WERI-Rb-1 (cell line): ENCODE measurements at regions not wholly inside any gene's neighbourhood (a gene's known extent, or its start where the extent isn't known, plus 50 kb on each side); places are given as distances from the start of the nearest gene placed in this dataset.
"Not testable (repeated sequence)": the region's sequence is repeated elsewhere in the genome, so short reads cannot be mapped to it uniquely, and the experiment has no call there.

ENCODE experiments used
- DNase-seq: peaks from one replicate; pipeline ENCODE4 v3.0.0-alpha.2; 2020
- H3K27ac ChIP-seq: fragments of 250-450 bp; sonication (Bioruptor Pico); 2 replicates; pipeline ENCODE4 v1.5.1; 2020; ENCODE audit warnings: mild to moderate bottlenecking, moderate library complexity
- H3K27me3 ChIP-seq: fragments of 250-450 bp; sonication (Bioruptor Pico); 2 replicates; pipeline ENCODE4 v1.5.1; 2021; ENCODE audit warnings: mild to moderate bottlenecking, low read depth, moderate library complexity; ENCODE audit not compliant: insufficient read depth, severe bottlenecking
- H3K36me3 ChIP-seq: fragments of 250-450 bp; sonication (Bioruptor Pico); 2 replicates; pipeline ENCODE4 v1.5.1; 2020; ENCODE audit warnings: mild to moderate bottlenecking, moderate library complexity
- H3K4me3 ChIP-seq: 2 replicates; pipeline ENCODE4 v1.5.1; 2011; ENCODE audit warnings: low read depth, mild to moderate bottlenecking, control low read depth, low read length
- H3K9me3 ChIP-seq: fragments of 250-450 bp; sonication (Bioruptor Pico); 2 replicates; pipeline ENCODE4 v1.5.1; 2021; ENCODE audit warnings: mild to moderate bottlenecking, moderate library complexity; ENCODE audit not compliant: severe bottlenecking
- TF ChIP-seq, protein P1 (sequence below): IDR thresholded peaks from 2 replicates; pipeline ENCODE4 v1.5.1; 2011; ENCODE audit warnings: low read depth, mild to moderate bottlenecking, control low read depth, inconsistent platforms, low read length

DNA sequence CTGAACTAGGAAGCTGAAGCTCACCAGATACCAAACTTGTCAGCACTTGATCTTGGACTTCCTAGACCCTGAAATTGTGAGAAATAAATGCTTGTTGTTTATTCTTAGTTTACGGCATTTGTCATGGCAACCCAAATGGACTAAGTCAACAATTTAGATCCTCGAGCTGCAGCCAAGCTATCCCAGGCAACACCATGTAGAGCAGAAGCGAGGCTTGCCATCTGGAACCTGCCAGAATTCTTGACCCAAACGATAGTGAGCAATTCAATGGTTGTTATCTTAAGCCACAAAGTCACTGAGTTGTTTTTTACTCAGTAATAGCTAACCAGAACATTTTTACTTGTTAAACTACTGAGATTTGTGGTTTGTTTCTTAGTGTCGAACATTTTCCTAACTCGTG lies 458.5 kb upstream of the FLRT2 start:
- H3K27ac ChIP-seq = no peak overlapping the region
- H3K36me3 ChIP-seq = no peaks in the 10 kb centered on the region
- TF ChIP-seq, protein P1, sequence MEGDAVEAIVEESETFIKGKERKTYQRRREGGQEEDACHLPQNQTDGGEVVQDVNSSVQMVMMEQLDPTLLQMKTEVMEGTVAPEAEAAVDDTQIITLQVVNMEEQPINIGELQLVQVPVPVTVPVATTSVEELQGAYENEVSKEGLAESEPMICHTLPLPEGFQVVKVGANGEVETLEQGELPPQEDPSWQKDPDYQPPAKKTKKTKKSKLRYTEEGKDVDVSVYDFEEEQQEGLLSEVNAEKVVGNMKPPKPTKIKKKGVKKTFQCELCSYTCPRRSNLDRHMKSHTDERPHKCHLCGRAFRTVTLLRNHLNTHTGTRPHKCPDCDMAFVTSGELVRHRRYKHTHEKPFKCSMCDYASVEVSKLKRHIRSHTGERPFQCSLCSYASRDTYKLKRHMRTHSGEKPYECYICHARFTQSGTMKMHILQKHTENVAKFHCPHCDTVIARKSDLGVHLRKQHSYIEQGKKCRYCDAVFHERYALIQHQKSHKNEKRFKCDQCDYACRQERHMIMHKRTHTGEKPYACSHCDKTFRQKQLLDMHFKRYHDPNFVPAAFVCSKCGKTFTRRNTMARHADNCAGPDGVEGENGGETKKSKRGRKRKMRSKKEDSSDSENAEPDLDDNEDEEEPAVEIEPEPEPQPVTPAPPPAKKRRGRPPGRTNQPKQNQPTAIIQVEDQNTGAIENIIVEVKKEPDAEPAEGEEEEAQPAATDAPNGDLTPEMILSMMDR = no peak
- DNase-seq = no peak
- H3K4me3 ChIP-seq = no peak overlapping the region
- no peaks in the 10 kb centered on the region for H3K27me3 ChIP-seq
- no peaks in the 10 kb centered on the region for H3K9me3 ChIP-seq

DNA sequence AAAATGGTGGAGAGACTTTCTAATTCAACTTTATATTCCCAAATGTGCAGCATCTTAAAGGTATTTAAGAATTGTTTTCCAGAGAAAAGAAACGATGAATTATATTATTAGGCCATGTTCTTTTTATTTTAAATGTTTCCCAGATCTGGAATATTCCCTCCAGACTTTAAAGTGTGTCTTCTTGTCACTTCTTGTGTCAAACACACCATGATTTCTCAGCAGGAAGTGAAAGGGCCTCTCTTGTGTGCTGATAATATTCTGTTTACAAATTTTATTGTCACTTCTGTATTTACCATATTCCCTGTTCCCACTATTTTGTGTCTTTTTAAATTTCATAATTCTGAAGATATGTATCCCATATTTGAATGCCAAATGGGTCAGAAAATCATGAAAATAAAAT lies 455.0 kb upstream of the FLRT2 start:
- DNase-seq = no peak
- H3K9me3 ChIP-seq = no peaks in the 10 kb centered on the region
- no peak overlapping the region for H3K27ac ChIP-seq
- TF ChIP-seq, protein P1 = no peak
- H3K4me3 ChIP-seq = no peak overlapping the region
- H3K27me3 ChIP-seq = no peaks in the 10 kb centered on the region
- H3K36me3 ChIP-seq = no peaks in the 10 kb centered on the region

DNA sequence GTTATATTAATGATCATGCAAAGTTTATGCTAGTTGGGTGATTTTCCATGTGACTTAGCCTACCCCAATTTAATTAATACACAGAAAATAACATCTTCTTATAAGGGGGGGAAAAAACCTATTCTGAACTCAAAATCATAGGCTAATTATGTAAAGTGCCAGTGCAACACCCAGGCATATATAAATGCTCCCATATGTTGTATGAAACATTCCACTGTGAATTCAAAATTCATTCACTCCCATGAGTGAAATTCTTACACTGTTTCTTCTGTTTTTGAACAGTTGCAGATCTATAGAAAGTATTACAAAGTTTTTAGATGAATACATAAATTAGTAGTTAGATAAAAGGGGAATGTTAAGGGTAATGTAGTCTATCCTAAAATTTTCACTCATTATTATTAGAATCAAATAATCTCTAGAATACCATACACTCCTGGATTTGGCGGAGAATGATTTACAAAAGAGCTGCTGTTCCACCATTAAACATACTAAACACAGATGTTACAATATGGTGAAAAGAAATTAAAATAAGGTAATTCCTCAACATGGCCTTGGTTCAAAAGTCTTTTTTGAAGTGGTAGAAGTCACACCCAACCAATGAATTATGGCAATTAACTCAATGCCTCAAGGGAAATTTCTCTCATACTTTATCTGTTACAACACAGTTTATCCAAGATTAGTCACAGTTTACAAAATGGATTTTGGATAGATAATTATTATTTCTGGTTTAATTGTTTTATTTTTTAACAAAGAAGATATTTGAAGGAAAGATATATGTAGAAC lies 454.1 kb upstream of the FLRT2 start:
- no peak for DNase-seq
- Histone ChIP-seq H3K9me3 (no peaks in the 10 kb centered on the region), H3K36me3 (no peaks in the 10 kb centered on the region), H3K27me3 (no peaks in the 10 kb centered on the region), H3K27ac (no peak overlapping the region), H3K4me3 (no peak overlapping the region)
- TF ChIP-seq, protein P1 = no peak

DNA sequence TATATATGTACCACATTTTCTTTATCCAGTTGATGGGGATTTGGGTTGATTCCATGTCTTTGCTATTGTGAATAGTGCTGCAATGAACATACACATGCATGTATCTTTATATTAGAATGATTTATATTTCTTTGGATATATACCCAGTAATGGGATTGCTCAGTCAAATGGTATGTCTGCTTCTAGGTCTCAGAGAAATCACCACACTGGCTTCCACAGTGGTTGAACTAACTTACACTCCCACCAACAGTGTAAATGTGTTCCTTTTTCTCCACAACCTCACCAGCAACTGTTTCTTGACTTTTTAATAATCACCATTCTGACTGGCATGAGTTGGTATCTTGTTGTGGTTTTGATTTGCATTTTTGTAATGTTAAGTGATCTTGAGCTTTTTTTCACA lies 452.2 kb upstream of the FLRT2 start:
- not testable (repeated sequence) for H3K36me3 ChIP-seq, DNase-seq, H3K4me3 ChIP-seq, H3K27me3 ChIP-seq, H3K27ac ChIP-seq, H3K9me3 ChIP-seq

DNA sequence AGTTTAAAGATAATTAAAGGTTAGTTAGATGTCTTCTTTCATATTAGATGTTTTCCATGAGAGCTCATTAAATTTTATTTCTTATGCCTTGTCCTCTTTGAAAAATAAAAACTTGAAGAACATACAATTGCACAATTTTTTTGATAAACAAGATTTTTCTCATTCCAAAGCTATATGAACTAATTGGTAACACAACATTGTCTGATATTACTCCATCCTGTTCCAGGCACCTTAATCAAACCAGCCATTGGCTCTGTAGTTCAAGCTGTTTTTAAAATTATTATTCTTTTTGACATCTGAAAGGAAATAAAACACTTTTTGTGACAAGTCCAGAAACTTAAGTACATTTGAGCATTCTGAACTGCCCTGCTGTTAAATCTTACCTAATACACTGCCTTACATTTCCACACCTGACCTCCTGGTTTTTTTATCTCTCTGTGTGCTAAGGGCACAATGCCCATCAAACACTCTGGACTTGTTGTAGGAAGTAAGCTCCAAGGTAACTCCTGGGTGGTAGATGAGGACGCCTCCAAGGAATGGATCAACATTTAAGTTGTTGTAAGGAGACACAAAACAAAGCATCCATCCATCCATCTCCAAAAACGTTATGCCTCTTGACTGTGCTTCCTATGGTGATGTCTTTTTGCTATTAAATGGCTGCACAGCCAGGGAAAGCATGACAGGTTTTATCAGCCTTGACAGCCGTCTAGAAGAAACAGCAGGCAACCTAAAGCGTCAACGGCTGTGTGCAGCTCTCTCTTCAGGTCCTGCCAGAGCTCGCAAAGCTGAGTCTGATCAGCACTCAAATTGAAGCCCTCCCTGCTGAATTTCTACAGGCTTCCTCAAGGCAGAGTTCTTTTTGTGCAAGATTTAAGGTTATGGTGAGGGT lies 449.9 kb upstream of the FLRT2 start:
- H3K27me3 ChIP-seq = no peaks in the 10 kb centered on the region
- H3K36me3 ChIP-seq = no peaks in the 10 kb centered on the region
- no peak for DNase-seq
- no peak overlapping the region for H3K4me3 ChIP-seq
- TF ChIP-seq, protein P1 = no peak
- H3K9me3 ChIP-seq = no peaks in the 10 kb centered on the region
- no peak overlapping the region for H3K27ac ChIP-seq

DNA sequence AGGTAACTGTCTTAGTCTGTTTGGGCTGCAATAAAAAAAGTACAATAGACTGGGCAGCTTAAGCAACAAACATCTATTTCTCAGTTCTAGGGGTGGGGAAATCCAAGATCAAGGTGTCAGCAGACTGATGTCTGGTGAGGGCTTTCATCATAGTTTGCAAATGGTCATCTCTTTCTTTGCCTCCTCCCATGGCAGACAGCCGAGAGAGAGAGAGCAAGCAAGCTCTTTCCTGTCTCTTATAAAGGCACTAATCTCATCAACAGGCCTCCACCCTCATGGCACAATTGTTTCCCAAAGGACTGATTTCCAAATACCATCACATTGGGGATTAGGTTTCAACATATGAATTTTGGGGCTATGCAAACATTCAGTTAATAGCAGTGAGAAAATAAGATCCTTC lies 445.6 kb upstream of the FLRT2 start:
- Histone ChIP-seq H3K4me3 (no peak overlapping the region), H3K9me3 (no peaks in the 10 kb centered on the region), H3K27me3 (no peaks in the 10 kb centered on the region), H3K27ac (no peak overlapping the region), H3K36me3 (no peaks in the 10 kb centered on the region)
- TF ChIP-seq, protein P1 = no peak
- DNase-seq = no peak
